ENCODE measurements at regions not wholly inside any gene's neighbourhood (a gene's known extent, or its start where the extent isn't known, plus 50 kb on each side); places are given as distances from the start of the nearest gene placed in this dataset.

- TF ChIP-seq, protein P1, sequence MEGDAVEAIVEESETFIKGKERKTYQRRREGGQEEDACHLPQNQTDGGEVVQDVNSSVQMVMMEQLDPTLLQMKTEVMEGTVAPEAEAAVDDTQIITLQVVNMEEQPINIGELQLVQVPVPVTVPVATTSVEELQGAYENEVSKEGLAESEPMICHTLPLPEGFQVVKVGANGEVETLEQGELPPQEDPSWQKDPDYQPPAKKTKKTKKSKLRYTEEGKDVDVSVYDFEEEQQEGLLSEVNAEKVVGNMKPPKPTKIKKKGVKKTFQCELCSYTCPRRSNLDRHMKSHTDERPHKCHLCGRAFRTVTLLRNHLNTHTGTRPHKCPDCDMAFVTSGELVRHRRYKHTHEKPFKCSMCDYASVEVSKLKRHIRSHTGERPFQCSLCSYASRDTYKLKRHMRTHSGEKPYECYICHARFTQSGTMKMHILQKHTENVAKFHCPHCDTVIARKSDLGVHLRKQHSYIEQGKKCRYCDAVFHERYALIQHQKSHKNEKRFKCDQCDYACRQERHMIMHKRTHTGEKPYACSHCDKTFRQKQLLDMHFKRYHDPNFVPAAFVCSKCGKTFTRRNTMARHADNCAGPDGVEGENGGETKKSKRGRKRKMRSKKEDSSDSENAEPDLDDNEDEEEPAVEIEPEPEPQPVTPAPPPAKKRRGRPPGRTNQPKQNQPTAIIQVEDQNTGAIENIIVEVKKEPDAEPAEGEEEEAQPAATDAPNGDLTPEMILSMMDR (IDR thresholded peaks at IDR 0.05; ENCODE audit: insufficient read depth, low read length, poor library complexity, severe bottlenecking), result no peak
- Histone ChIP-seq H3K4me3 (replicated peaks; ENCODE audit: low read depth, low read length) (no peak overlapping the region), H3K27me3 (replicated peaks; ENCODE audit: control insufficient read depth, insufficient read depth, low read length) (no peaks in the 10 kb centered on the region; the same call in 1 of the 2 replicates), H3K36me3 (ENCODE audit: control insufficient read depth, insufficient read depth, low read length) (no peaks in the 10 kb centered on the region)
- no peak for DNase-seq (ENCODE audit: extremely low read depth, insufficient read length)
Measured at GRCh38 chr18:60010513-60010912, 110.7 kb downstream of the PMAIP1 start.

- no peak overlapping the region for H3K4me3 ChIP-seq (replicated peaks; ENCODE audit: low read depth, low read length)
- no peaks in the 10 kb centered on the region for H3K36me3 ChIP-seq (ENCODE audit: control insufficient read depth, insufficient read depth, low read length)
- H3K27me3 ChIP-seq (replicated peaks; ENCODE audit: control insufficient read depth, insufficient read depth, low read length), result no peaks in the 10 kb centered on the region; the same call in 1 of the 2 replicates
- DNase-seq (ENCODE audit: extremely low read depth, insufficient read length), result no peak
- TF ChIP-seq, protein P1 (IDR thresholded peaks at IDR 0.05; ENCODE audit: insufficient read depth, low read length, poor library complexity, severe bottlenecking), result no peak
Measured at GRCh38 chr18:60007661-60008060, 107.9 kb downstream of the PMAIP1 start.

DNA sequence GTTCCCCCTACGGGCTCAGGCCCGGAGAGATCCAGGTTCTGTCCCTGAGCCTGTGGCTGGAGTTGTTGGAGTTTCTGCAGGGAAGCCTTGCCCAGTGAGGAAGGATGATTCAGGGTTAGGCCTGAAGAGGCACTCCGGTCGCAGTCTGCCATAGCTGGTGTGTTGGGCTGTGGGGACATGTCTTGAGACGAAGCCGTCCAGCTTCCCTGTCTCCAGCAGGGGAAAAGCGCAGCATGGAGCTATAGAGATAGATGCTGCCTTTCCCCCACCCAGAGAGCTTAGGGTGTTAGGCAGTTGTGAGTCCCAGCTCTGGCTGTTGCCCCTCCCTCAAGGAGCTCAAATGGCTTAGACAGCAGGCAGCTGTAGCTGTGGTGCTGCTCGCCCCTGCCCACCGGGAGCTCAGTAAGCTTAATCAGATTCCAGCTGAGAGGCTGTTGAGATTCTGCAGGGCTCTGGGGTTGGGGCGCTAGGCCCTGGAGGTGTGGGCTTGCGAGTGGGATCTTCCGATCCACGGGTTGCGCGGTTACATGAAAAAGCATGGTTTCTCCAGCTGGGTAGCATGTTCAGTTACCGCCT lies 103.9 kb downstream of the PMAIP1 start:
- DNase-seq (ENCODE audit: extremely low read depth, insufficient read length), result no peak
- Histone ChIP-seq H3K4me3 (replicated peaks; ENCODE audit: low read depth, low read length) (no peak overlapping the region), H3K27me3 (replicated peaks; ENCODE audit: control insufficient read depth, insufficient read depth, low read length) (no peaks in the 10 kb centered on the region; the same call in 1 of the 2 replicates), H3K36me3 (ENCODE audit: control insufficient read depth, insufficient read depth, low read length) (no peaks in the 10 kb centered on the region)
- TF ChIP-seq, protein P1 (IDR thresholded peaks at IDR 0.05; ENCODE audit: insufficient read depth, low read length, poor library complexity, severe bottlenecking), result no peak

GRCh38 chr18:59996370-59996966 lies 96.7 kb downstream of the PMAIP1 start:
- Histone ChIP-seq H3K27me3 (replicated peaks; ENCODE audit: control insufficient read depth, insufficient read depth, low read length) (no peaks in the 10 kb centered on the region), H3K36me3 (ENCODE audit: control insufficient read depth, insufficient read depth, low read length) (no peaks in the 10 kb centered on the region), H3K4me3 (replicated peaks; ENCODE audit: low read depth, low read length) (no peak overlapping the region)
- TF ChIP-seq, protein P1 (IDR thresholded peaks at IDR 0.05; ENCODE audit: insufficient read depth, low read length, poor library complexity, severe bottlenecking), result peak; percentile 75
- no peak for DNase-seq (ENCODE audit: extremely low read depth, insufficient read length)

- no peak for DNase-seq (ENCODE audit: extremely low read depth, insufficient read length)
- Histone ChIP-seq H3K36me3 (ENCODE audit: control insufficient read depth, insufficient read depth, low read length) (no peaks in the 10 kb centered on the region), H3K4me3 (replicated peaks; ENCODE audit: low read depth, low read length) (no peak overlapping the region), H3K27me3 (replicated peaks; ENCODE audit: control insufficient read depth, insufficient read depth, low read length) (no peaks in the 10 kb centered on the region)
- TF ChIP-seq, protein P1 (IDR thresholded peaks at IDR 0.05; ENCODE audit: insufficient read depth, low read length, poor library complexity, severe bottlenecking), result peak; percentile 40
Measured at GRCh38 chr18:59994357-59994756, 94.6 kb downstream of the PMAIP1 start.

Measured in GM06990 (cell line).